ENCODE measurements at regions not wholly inside any gene's neighbourhood (a gene's known extent, or its start where the extent isn't known, plus 50 kb on each side); places are given as distances from the start of the nearest gene placed in this dataset.
"Not testable (repeated sequence)": the region's sequence is repeated elsewhere in the genome, so short reads cannot be mapped to it uniquely, and the experiment has no call there.

GRCh38 chr3:137463131-137463530 is 301.0 kb upstream of the SOX14 start:
- no peak for DNase-seq

GRCh38 chr3:137464341-137464740 is 299.8 kb upstream of the SOX14 start:
- no peak for DNase-seq

DNA sequence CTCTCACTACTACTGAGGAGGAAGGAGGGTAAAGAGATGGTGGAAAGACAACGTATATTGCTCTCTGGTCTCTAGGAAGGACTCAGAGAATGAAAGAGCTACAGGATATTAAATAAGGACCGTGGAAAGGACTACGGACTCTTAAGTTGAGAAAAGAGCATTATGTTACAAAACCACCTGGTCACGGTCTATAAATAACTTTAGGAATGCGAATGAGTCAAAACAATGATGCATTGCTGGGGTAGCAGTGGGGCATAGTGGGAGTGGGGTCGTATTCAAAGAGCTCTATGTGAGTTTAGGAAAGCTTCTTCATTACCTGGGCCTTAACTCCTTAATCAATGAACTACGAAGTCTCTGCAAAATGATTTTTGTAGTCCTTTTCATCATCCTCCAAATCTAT is 295.7 kb upstream of the SOX14 start:
- DNase-seq, result no peak

- no peak for DNase-seq
Measured at GRCh38 chr3:137469263-137469662, 294.9 kb upstream of the SOX14 start.

GRCh38 chr3:137471130-137471529 is 293.0 kb upstream of the SOX14 start:
- no peak for DNase-seq

GRCh38 chr3:137471558-137472204 is 292.4 kb upstream of the SOX14 start:
- DNase-seq, result no peak

DNA sequence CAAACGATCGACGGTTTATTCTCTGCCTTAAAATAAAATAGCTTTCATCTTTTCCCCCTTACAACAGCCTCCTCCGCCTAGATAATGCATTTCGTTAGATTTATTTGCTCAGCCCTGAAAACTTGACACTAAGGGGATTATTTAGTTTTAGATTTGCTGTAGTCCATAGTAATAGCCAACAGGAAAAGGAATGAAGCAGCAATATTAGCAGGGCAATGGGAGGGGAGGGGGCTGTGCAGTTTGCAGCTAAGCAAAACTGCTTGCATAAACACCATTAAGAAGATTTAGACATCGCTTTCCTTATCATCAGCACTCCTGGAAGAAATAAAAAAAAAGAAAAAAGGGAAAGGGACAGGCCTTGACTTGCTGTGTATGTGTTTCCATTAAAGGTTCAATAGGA is 286.5 kb upstream of the SOX14 start:
- no peak for DNase-seq

DNA sequence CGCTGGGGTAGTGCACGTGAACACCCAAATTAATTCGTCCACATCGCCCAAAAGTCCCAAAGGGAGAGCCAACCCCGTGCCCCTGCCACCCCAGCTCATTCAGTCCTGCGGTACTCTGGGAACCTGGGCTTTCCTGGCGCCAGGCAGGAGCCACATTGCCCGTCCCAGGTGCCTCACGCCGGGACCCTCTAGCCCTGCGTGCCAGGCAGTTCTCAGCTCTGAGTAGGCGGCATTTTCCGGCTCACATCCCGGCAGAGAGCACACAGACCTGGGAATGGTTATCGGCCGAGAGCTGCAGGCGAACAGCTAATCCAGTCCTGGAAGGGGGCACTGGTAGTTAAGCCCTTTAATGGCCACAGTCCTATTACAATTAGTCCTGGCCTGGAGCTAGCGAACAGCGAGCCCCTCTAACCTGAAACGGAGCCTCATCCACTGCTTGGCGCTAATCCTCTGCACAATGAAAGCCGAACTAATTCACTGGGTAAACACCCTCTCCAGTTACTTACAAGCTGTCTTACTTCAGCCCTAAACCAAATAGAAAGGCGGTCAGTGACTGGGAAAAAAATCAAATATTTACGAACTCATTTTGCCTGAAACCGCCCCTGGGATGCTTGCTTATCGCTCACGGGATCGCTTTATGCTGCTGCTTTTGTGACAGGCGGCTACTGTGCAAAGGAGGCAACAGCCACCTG is 254.6 kb upstream of the SOX14 start:
- DNase-seq, result no peak

- DNase-seq, result no peak
Measured at GRCh38 chr3:137511655-137512054, 252.5 kb upstream of the SOX14 start.

DNA sequence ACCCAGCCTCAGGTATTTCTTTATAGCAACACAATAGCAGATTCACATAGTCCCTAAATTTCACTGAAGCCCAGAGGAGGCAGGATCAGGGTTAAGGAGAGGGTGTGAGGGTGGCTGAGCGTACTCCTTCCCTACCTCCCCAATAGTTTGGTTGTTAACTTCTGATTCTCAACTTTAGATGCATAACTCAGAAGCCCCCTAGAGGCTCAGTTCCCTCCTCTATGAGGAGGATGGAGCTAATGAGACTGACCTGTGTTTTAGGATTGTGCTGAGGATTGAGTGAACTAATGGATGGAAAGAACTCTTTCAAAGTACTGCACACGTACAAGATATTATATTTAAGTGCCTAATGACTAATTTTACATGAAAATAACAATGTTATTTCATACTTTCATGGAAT is 249.3 kb upstream of the SOX14 start:
- DNase-seq, result no peak

DNA sequence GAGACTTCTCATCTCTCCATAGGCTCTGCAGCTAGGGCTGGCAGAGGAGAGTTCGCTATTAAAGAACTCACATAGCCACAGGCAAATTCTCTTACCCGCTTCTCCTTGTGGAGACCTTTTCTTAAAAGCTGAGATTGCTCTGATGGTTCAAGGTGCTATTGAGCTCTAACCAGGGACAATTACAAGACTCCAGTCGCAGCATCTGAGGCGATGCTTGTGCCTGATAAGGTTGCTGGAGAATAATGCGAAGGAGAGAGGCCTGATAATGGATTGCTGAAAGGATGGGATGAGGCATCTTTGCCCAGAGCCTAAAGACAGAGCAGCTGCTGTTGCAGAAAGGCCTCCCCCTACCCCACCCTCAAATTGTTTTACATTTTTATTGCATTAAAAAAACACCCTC is 244.5 kb upstream of the SOX14 start:
- no peak for DNase-seq

DNA sequence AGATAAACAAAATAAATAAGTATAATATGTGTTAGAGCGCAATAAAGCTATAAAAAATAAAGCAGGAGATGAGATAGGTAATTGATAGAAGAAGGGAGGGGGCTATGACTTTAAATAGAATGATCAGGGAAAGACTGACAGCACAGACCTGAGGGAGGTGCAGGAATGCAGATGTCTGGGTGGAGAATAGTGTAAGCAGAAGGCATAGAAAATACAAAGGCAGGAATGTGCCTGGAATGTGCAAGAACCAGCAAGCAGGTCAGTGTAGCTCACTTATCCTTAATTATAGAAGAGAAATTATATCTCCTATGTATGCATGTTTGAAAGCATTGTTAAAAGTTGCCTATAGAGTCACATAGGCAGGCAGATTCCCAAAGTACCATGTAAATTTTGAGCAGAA is 239.4 kb upstream of the SOX14 start:
- no peak for DNase-seq

DNA sequence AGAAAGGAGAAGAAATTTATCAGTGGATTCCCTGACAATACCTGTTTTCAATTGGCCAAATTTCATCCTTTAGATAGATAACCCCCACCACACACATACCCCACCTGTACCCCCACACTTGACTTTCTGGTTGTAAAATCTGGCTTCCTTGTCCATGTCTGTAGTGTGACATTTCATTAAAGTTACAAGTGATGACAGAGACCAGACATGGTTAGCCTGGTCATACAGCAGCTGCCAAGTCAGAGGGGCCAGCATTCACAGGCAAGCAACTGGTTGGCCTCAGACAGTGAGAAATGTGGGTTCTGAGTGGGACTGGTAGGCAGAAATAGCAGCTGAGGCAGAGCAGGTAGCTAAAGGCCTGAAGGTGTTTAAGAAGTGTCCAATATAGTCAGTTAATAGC is 238.6 kb upstream of the SOX14 start:
- DNase-seq, result no peak

GRCh38 chr3:137542049-137542448 is 222.1 kb upstream of the SOX14 start:
- no peak for DNase-seq

DNA sequence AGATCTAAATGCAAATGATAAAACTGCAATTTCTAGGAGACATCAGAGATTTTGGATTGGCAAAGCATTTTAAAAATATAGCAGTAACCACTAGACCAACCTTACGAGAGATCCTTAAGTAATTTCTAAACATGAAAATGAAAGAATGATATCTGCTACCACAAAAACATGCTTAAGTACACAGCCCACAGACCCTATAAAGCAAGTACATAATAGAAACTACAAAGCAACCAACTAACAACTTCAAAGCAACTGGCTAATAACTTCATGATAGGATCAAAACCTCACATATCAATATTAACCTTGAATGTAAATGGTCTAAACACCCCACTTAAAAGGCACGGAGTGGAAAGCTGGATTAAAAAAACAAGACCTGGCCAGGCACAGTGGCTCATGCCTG is 209.9 kb upstream of the SOX14 start:
- no peak for DNase-seq

DNA sequence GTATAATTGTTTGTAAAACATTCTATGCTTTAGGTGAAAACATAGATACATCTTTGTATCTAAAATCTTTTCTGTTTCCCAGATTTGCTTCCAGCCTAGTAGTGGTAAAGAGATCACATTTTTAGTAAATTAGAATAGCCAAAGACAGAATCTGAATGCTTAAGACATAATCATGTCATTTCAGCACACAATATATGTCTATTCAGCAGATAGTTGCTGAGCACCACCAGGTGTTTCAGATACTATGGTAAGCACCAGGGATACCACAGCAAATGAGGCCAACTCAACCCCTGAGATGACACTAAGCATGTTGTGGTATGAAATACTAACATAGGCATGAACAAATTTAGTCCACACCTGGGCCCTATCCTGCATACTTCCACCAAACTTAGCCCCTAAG is 195.2 kb upstream of the SOX14 start:
- DNase-seq, result no peak

- no peak for DNase-seq
Measured at GRCh38 chr3:137572931-137573330, 191.2 kb upstream of the SOX14 start.

DNA sequence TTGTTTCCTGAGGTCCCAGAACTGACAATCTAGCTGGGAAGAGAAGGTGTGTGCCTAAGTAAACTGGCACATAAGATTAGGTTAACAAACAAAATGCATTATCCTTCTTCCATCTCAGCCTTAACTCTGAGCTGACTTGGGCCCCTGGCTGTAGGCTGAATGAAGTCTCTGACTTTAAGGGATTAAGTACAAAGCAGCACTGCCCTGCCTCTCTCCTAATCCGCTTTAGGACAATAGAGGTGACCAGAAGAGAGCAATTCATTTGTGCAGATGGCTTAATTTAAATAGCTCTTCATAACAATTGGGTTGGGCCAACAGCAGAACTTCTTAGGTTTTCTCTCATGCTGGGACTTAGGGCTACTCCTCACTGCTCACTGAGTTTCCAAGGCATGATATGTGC is 181.6 kb upstream of the SOX14 start:
- DNase-seq, result no peak

GRCh38 chr3:137583256-137583655 is 180.9 kb upstream of the SOX14 start:
- DNase-seq, result no peak

GRCh38 chr3:137588871-137589270 is 175.2 kb upstream of the SOX14 start:
- DNase-seq, result no peak

GRCh38 chr3:137595415-137595814 is 168.7 kb upstream of the SOX14 start:
- not testable (repeated sequence) for DNase-seq

GRCh38 chr3:137610723-137611122 is 153.4 kb upstream of the SOX14 start:
- no peak for DNase-seq

DNA sequence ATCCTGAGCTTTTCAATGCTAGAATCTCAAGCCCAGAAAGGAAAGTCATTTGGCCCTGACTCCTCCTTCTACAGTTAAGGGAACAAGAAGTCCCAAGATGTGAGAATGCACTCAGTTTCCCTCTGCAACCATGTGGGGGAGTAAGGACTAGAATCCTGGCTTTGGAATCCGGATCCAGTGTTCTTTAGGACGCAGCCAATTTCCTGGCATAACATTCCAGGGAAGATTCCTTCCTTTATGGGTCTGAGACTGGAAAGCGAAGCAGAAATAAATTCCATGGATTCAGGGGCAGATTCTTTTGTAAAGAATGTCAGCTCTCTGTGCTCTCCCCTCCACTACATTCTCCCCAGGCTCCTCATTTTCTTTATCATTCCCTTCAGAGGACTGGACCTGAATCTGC is 151.8 kb upstream of the SOX14 start:
- DNase-seq, result no peak

DNA sequence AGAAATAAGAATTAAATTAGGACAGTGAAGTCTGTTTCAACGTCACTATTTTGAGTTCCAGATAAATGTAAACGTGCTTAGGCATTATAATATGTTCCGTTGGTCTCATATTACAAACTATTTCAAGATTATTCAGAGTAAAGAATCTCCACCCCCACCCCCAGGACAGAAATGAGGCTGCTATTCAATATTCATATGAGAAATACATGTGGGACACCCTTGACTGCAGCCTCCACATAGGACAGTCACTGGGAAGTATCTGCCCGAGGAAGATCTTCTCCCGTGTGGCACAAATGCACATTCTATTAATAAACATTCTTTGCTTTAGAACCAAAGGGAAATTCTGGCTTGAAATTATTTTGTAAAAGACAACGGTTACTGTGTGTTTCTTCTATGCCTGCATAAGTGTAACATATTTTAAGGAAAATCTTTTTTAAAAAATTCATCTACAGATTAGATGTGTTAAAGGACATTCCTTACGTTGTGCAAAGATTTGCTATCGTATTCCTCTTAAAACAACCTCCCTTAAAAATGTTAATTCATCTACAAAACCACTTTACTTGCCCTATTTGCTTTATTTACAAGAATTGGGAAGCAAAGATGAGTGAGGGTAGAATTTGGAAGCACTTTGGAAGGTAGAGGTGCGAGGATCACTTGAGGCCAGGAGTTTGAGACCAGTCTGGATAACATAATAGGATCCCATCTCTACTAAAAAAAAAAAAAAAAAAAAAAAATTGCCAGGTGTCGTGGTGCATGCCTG is 148.3 kb upstream of the SOX14 start:
- no peak for DNase-seq
